CD4-positive, alpha-beta T cell (primary cell): ENCODE measurements at regions not wholly inside any gene's neighbourhood (a gene's known extent, or its start where the extent isn't known, plus 50 kb on each side); places are given as distances from the start of the nearest gene placed in this dataset.

Experiments
- ATAC-seq: fragments of 200-7000 bp; cut with Tn5 transposase; one replicate; pipeline ENCODE4 v1.10.0; 2022; ENCODE audit warnings: mild to moderate bottlenecking; ENCODE audit not compliant: poor library complexity
- CTCF ChIA-PET: fragments of 350-600 bp; sonication (Branson Sonifier 250); formaldehyde crosslinking; loops from one replicate; lab custom pipeline; 2021; ENCODE audit warnings: antibody characterized with exemption, inconsistent platforms; lab: Charles Lee
- POLR2A ChIA-PET: fragments of 350-600 bp; sonication (Branson Sonifier 250); formaldehyde crosslinking; loops from one replicate; lab custom pipeline; 2021; ENCODE audit warnings: antibody characterized with exemption, inconsistent platforms; lab: Charles Lee
- DNase-seq, 14 experiments: peaks; one replicate each; pipeline ENCODE4 v3.0.0-alpha.2; 2013 to 2020; ENCODE audit warnings: mixed read lengths in 2 of 14
- H3K27ac ChIP-seq, 2 donors: one replicate each; pipeline versions ENCODE4 v1.5.1 to v1.7.0; 2013; ENCODE audit warnings: low read length in 2 of 2, low read depth in 1 of 2, mild to moderate bottlenecking in 1 of 2
- H3K27me3 ChIP-seq, 2 experiments: 1 replicate in 1 of 2; 2 replicates in 1 of 2; pipeline versions ENCODE4 v1.6.1 to v1.7.0; 2013; ENCODE audit warnings: low read length in 2 of 2, control low read depth in 1 of 2, mild to moderate bottlenecking in 1 of 2, moderate library complexity in 1 of 2; ENCODE audit not compliant: insufficient read depth in 2 of 2, control insufficient read depth in 1 of 2
- H3K36me3 ChIP-seq: one replicate; pipeline ENCODE4 v1.6.1; 2013; ENCODE audit warnings: low read length, control low read depth; ENCODE audit not compliant: insufficient read depth
- H3K4me1 ChIP-seq: one replicate; pipeline ENCODE4 v1.6.1; 2013; ENCODE audit warnings: low read length, control low read depth; ENCODE audit not compliant: insufficient read depth
- H3K4me3 ChIP-seq: one replicate; pipeline ENCODE4 v1.5.1; 2013; ENCODE audit warnings: mild to moderate bottlenecking, low read length, moderate library complexity
- H3K9me3 ChIP-seq, 2 experiments: 1 replicate in 1 of 2; 2 replicates in 1 of 2; pipeline versions ENCODE4 v1.6.1 to v1.7.0; 2013; ENCODE audit warnings: low read length in 2 of 2, mild to moderate bottlenecking in 2 of 2, control low read depth in 1 of 2, moderate library complexity in 1 of 2; ENCODE audit not compliant: control insufficient read depth in 1 of 2, insufficient read depth in 1 of 2
- H3K27ac Mint-ChIP-seq: one replicate; pipeline ENCODE4 v1.8.0; 2020; ENCODE audit warnings: mixed read lengths
- H3K27me3 Mint-ChIP-seq: one replicate; pipeline ENCODE4 v1.8.0; 2021; ENCODE audit warnings: mixed read lengths
- H3K36me3 Mint-ChIP-seq: one replicate; pipeline ENCODE4 v1.8.0; 2021; ENCODE audit warnings: low read depth, mixed read lengths
- H3K4me1 Mint-ChIP-seq: one replicate; pipeline ENCODE4 v1.8.0; 2021; ENCODE audit warnings: low read depth, mixed read lengths
- H3K4me3 Mint-ChIP-seq: one replicate; pipeline ENCODE4 v1.8.0; 2020; ENCODE audit warnings: mild to moderate bottlenecking, mixed read lengths
- H3K9me3 Mint-ChIP-seq: one replicate; pipeline ENCODE4 v1.8.0; 2020; ENCODE audit warnings: mixed read lengths
- CTCF ChIP-seq: fragments of 200-600 bp; IDR thresholded peaks from one replicate; pipeline ENCODE4 v1.8.0; 2022; ENCODE audit warnings: antibody characterized with exemption, mild to moderate bottlenecking
- intact Hi-C, 2 experiments: fragments of 100-400 bp; cut with DNase I in 1 of 2; cut with micrococcal nuclease in 1 of 2; formaldehyde crosslinking; loops; one replicate each; pipeline versions ENCODE4 v1.15.1 to v1.9.0; 2023 to 2025; cut with DNase I, micrococcal nuclease

GRCh38 chr10:28922861-28923260, 245.5 kb downstream of the BAMBI start:
- intact Hi-C loops, result no loop called here
- no peak for TF ChIP-seq CTCF
- H3K27me3 Mint-ChIP-seq, result peaks cover 40% of the 10 kb centered on the region
- DNase-seq (no peak), ATAC-seq (no peak)
- H3K4me1 Mint-ChIP-seq, result no peaks in the 10 kb centered on the region
- H3K36me3 ChIP-seq, result no peaks in the 10 kb centered on the region
- no peaks in the 10 kb centered on the region for H3K9me3 Mint-ChIP-seq
- H3K27ac ChIP-seq, result no peak overlapping the region
- H3K36me3 Mint-ChIP-seq, result no peaks in the 10 kb centered on the region
- H3K4me3 ChIP-seq, result no peak overlapping the region
- ChIA-PET CTCF (no interaction called here), POLR2A (no interaction called here)
- no peaks in the 10 kb centered on the region for H3K4me1 ChIP-seq
- H3K9me3 ChIP-seq, result peaks cover 0 to 11% of the 10 kb centered on the region in 2 experiments
- no peak overlapping the region for H3K27ac Mint-ChIP-seq
- no peaks in the 10 kb centered on the region for H3K27me3 ChIP-seq
- H3K4me3 Mint-ChIP-seq, result no peak overlapping the region

- no peaks in the 10 kb centered on the region for H3K9me3 Mint-ChIP-seq
- intact Hi-C loops, result no loop called here
- ChIA-PET POLR2A (no interaction called here), CTCF (no interaction called here)
- Histone ChIP-seq H3K36me3 (no peaks in the 10 kb centered on the region), H3K27me3 (no peaks in the 10 kb centered on the region), H3K27ac (no peak overlapping the region), H3K4me1 (no peaks in the 10 kb centered on the region), H3K9me3 (peaks cover 0 to 11% of the 10 kb centered on the region in 2 experiments), H3K4me3 (no peak overlapping the region)
- ATAC-seq (no peak), DNase-seq (no peak)
- H3K27me3 Mint-ChIP-seq, result peaks cover 39% of the 10 kb centered on the region
- no peak overlapping the region for H3K4me3 Mint-ChIP-seq
- H3K36me3 Mint-ChIP-seq, result no peaks in the 10 kb centered on the region
- no peaks in the 10 kb centered on the region for H3K4me1 Mint-ChIP-seq
- H3K27ac Mint-ChIP-seq, result no peak overlapping the region
- no peak for TF ChIP-seq CTCF
Observed at GRCh38 chr10:28924717-28925116, 247.4 kb downstream of the BAMBI start.

DNA sequence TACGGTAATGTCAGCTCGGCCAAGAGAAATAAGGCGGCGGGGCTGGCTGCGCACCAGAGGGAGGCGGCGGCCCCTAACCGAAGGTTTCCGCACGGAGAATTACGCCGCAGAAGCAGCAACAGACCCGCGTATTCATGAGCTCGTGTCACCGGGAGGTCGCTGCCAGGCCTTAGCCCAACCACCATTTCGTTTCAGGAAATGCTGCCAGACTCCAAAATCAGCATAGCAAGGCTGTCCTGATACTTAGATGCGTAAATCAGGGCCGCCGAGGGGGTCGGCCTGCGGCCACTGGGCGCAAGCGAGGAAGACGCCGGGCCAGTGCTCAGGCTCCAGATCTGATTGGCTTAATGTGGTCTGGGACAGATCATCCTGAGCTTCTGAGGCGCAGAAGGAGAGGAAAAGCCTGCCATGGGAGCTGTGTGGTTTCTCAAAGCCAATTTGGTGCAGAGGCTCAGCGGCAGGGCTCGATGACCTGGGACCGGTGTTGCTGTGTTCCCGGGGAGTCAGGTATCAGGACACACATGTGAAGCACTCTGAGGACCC, 247.9 kb downstream of the BAMBI start:
- Mint-ChIP-seq H3K4me3 (no peak overlapping the region), H3K9me3 (no peaks in the 10 kb centered on the region), H3K27ac (no peak overlapping the region), H3K27me3 (peaks cover 39% of the 10 kb centered on the region), H3K4me1 (no peaks in the 10 kb centered on the region), H3K36me3 (no peaks in the 10 kb centered on the region)
- ChIA-PET POLR2A (no interaction called here), CTCF (no interaction called here)
- intact Hi-C loops, result no loop called here
- H3K9me3 ChIP-seq, result peaks cover 0 to 11% of the 10 kb centered on the region in 2 experiments
- H3K4me3 ChIP-seq, result no peak overlapping the region
- no peaks in the 10 kb centered on the region for H3K4me1 ChIP-seq
- H3K36me3 ChIP-seq, result no peaks in the 10 kb centered on the region
- ATAC-seq, result no peak
- no peak for DNase-seq
- H3K27me3 ChIP-seq, result no peaks in the 10 kb centered on the region
- no peak overlapping the region for H3K27ac ChIP-seq
- TF ChIP-seq CTCF, result no peak
